Upper lobe of left lung (tissue), 4 donors: ENCODE measurements at regions not wholly inside any gene's neighbourhood (a gene's known extent, or its start where the extent isn't known, plus 50 kb on each side); places are given as distances from the start of the nearest gene placed in this dataset.

ENCODE experiments used
- POLR2A ChIP-seq, 4 donors: fragments of 450-650 bp; IDR thresholded peaks; one replicate each; pipeline ENCODE4 v1.5.1; 2016 to 2017; ENCODE audit warnings: antibody characterized with exemption in 4 of 4, mild to moderate bottlenecking in 2 of 4
- POLR2AphosphoS5 ChIP-seq, 2 donors: sonication (generic); formaldehyde crosslinking; IDR thresholded peaks; one replicate each; pipeline ENCODE4 v1.5.1; 2017; ENCODE audit warnings: antibody characterized with exemption in 2 of 2
- TF ChIP-seq, protein P1 (sequence below), 6 experiments: fragments of 450-650 bp in 4 of 6; fragments of 200-600 bp in 2 of 6; sonication (generic) in 2 of 6; IDR thresholded peaks; one replicate each; pipeline ENCODE4 v1.5.1; 2016 to 2019; ENCODE audit warnings: antibody characterized with exemption in 6 of 6

DNA sequence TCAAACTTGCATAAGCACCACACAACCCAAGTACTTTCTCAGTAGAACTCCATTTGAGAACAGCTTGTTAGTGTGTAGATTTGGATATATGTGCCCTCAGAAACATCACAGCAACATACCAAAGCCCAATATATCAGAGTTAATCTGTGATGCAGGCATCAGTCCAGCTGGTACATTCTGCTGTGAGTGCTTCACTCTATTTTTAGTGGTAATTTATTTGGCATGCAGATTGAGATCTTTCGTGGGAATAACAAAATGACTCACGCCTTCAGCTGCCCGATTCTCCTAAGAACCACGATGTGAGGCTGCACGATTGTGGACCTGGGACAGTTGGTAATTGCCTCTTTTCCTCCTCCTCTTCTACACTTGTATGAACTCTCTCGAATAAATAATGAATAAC lies 730.7 kb downstream of the SQOR start:
- TF ChIP-seq POLR2A (IDR thresholded peaks at IDR 0.05) (no peak), POLR2AphosphoS5 (IDR thresholded peaks at IDR 0.05) (no peak)
- TF ChIP-seq, protein P1, sequence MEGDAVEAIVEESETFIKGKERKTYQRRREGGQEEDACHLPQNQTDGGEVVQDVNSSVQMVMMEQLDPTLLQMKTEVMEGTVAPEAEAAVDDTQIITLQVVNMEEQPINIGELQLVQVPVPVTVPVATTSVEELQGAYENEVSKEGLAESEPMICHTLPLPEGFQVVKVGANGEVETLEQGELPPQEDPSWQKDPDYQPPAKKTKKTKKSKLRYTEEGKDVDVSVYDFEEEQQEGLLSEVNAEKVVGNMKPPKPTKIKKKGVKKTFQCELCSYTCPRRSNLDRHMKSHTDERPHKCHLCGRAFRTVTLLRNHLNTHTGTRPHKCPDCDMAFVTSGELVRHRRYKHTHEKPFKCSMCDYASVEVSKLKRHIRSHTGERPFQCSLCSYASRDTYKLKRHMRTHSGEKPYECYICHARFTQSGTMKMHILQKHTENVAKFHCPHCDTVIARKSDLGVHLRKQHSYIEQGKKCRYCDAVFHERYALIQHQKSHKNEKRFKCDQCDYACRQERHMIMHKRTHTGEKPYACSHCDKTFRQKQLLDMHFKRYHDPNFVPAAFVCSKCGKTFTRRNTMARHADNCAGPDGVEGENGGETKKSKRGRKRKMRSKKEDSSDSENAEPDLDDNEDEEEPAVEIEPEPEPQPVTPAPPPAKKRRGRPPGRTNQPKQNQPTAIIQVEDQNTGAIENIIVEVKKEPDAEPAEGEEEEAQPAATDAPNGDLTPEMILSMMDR (IDR thresholded peaks at IDR 0.05), result no peak
